ENCODE measurements at regions not wholly inside any gene's neighbourhood (a gene's known extent, or its start where the extent isn't known, plus 50 kb on each side); places are given as distances from the start of the nearest gene placed in this dataset.

DNA sequence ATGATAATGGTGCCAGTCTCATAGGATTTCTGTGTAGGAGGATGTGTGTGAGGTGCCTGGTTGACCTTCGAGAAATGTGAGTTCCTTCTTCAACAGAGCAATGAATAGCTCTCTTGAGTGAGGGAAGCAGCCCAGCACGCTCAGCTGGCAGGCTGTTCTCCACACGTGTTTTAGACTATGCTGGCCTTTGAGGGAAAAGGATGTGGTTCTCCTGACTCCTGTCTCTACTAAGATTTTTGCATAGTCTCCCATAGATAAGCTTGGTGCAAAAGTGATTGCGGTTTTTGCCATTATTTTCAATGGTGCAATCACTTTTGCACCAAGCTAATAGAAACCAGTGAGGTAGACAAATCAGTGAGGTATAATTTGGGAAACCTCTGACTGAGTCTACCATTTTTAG lies 284.1 kb downstream of the SLC4A3 start:
- TF ChIP-seq EZH2 (IDR thresholded peaks at IDR 0.05; ENCODE audit: insufficient read depth, poor library complexity, severe bottlenecking) (no peak), EZH2phosphoT487 (IDR thresholded peaks at IDR 0.05; ENCODE audit: insufficient read depth, low read depth) (no peak)
